Astrocyte of the spinal cord (primary cell): ENCODE measurements at regions not wholly inside any gene's neighbourhood (a gene's known extent, or its start where the extent isn't known, plus 50 kb on each side); places are given as distances from the start of the nearest gene placed in this dataset.
"Not testable (repeated sequence)": the region's sequence is repeated elsewhere in the genome, so short reads cannot be mapped to it uniquely, and the experiment has no call there.

Experiments used
- DNase-seq: peaks from one replicate; pipeline ENCODE4 v3.0.0; 2011; ENCODE audit warnings: low read depth, low spot score
- H3K4me3 ChIP-seq: 2 replicates; pipeline ENCODE4 v1.5.1; 2011; ENCODE audit warnings: low read depth, mild to moderate bottlenecking, low read length, moderate library complexity
- CTCF ChIP-seq: IDR thresholded peaks from 2 replicates; pipeline ENCODE4 v1.5.1; 2012; ENCODE audit warnings: low read depth, mild to moderate bottlenecking, low read length, inconsistent platforms
- in situ Hi-C: cut with HindIII; loops from 2 replicates; pipeline ENCODE4 v1.10.0; 2017; ENCODE audit warnings: low sequenced_read_pairs

- in situ Hi-C loops, result no loop called here
- no peak for DNase-seq
- TF ChIP-seq CTCF, result no peak
- H3K4me3 ChIP-seq, result no peak overlapping the region
Measured at GRCh38 chr1:194069168-194069830, 882.9 kb upstream of the B3GALT2 start.

DNA sequence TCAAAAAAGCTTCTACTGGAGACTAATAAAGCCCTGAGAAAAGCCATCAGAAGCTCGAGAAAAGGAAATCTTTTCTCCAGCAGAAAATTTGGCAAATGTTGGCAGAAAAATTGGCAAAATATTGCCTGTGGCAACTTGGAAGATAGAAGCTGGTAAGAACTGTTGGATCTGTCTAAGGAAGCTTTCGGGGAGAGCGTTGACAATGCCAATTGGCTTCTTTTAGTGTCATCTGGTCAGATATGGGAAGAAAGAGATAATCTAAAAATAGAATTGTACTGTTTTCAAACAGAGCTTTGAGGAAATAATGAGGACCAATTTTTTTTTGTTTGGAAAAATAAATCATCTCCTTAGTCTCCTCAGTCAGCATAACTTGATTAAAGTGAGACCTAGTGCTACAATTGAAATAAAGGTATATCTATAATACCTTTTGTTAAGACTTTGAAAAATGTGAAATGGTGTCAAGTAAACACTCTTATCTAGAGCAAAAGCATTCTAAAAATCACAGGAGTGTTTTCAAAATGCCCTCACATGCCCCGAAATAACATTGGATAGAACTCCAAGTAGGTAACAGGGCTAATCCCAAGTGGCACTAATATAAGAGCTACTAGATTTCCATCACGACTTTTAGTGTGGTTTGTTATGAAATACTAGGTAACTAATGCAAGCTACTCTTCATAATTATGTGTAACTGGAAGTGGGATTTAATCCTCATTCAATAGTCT, 882.2 kb upstream of the B3GALT2 start:
- in situ Hi-C loops, result no loop called here
- H3K4me3 ChIP-seq, result no peak overlapping the region
- no peak for DNase-seq
- TF ChIP-seq CTCF, result no peak

DNA sequence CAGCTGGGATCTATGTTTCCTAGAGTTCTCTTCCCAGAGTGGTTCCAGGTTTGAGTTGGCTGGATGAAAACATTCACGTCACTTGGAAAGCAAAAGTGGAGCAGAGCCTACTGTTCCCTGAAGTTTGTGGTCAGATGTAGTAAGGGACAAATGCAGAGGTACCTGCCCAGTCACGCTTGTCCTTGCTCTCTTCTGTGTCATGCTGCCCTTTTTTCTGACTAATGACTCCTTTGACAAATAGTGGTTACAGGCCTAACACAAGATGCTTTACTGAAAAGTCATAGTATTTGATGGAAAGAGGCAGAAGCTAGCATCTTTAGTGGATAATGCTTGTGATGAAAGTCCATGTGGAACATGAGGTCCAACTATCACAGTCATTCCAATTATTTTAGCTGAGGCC, 881.4 kb upstream of the B3GALT2 start:
- in situ Hi-C loops, result no loop called here

DNA sequence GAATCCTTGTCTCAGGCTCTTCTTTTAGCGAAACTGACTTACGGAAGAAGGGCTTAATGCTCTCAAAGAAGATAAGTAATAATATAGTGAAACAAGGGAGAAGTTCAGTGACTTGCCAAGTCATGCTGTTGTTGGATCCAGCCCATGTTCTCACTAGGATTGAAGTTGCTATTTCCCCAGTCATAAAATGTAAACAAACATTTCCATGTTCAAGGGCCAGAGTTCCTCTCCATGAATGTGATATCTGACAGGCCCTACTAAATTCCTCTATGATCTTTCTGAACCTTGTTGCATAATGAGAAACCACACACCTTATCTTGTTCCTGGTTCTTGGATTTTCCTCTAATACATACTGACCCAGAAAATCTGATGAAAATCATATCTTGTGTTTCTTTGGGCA, 876.5 kb upstream of the B3GALT2 start:
- in situ Hi-C loops, result no loop called here
- DNase-seq, result no peak
- H3K4me3 ChIP-seq, result no peak overlapping the region
- no peak for TF ChIP-seq CTCF

More for the DNA sequence above, 881.4 kb upstream of the B3GALT2 start:
- TF ChIP-seq CTCF, result no peak
- no peak overlapping the region for H3K4me3 ChIP-seq
- no peak for DNase-seq

- no peak for TF ChIP-seq CTCF
- in situ Hi-C loops, result no loop called here
- DNase-seq, result no peak
- no peak overlapping the region for H3K4me3 ChIP-seq
Measured at GRCh38 chr1:194062526-194062925, 876.1 kb upstream of the B3GALT2 start.

DNA sequence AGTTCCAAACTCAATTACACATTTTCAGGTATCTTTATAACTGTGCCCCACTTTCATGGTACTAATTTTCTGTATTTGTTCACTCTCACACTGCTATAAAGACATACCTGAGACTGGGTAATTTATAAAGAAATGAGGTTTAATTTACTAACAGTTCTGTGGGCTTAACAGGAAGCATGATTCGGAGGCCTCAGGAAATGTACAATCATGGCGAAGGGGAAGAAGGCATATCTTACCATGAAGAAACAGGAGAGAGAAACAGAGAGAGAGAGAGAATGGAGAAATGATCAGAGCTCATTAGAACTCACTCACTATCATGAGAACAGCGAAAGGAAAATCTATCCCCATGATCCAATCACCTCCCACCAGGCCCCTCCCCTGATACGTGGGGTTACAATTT, 874.1 kb upstream of the B3GALT2 start:
- no peak for DNase-seq
- in situ Hi-C loops, result no loop called here
- no peak for TF ChIP-seq CTCF
- no peak overlapping the region for H3K4me3 ChIP-seq

- in situ Hi-C loops, DNase-seq, H3K4me3 ChIP-seq: not testable (repeated sequence)
Measured at GRCh38 chr1:194058268-194058667, 871.9 kb upstream of the B3GALT2 start.
